OCI-LY7 (cell line): ENCODE measurements at regions not wholly inside any gene's neighbourhood (a gene's known extent, or its start where the extent isn't known, plus 50 kb on each side); places are given as distances from the start of the nearest gene placed in this dataset.

Source experiments
- EZH2phosphoT487 ChIP-seq: fragments of 200-600 bp; sonication (generic); IDR thresholded peaks from 2 replicates; pipeline ENCODE4 v1.6.1; 2018; ENCODE audit warnings: low read depth, borderline replicate concordance, mild to moderate bottlenecking, mixed run types, antibody characterized with exemption, low read length, moderate library complexity, mixed read lengths
- TF ChIP-seq, protein P1 (sequence below): fragments of 200-600 bp; sonication (generic); conservative IDR thresholded peaks from 2 replicates; pipeline ENCODE4 v1.5.1; 2014; ENCODE audit warnings: mild to moderate bottlenecking, antibody characterized with exemption, low read length, moderate library complexity, mixed read lengths

DNA sequence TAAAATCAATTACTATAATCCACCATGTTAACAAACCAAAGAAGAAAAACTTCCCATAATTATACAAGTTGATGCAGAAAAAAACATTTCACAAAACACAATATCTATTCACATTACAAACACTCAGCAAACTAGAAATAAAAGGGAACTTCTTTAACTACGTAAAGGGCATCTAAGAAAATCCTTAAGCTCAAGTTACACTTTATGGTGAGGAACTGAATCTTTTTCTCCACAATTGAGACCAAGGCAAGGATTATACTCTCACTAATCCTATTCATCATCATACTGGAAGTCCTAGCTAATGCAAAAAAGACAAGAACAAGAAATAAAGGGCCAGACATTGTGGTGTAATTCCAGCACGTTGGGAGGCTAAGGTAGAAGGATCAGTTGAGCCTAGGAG is 159.9 kb downstream of the ZNF365 start:
- TF ChIP-seq, protein P1, sequence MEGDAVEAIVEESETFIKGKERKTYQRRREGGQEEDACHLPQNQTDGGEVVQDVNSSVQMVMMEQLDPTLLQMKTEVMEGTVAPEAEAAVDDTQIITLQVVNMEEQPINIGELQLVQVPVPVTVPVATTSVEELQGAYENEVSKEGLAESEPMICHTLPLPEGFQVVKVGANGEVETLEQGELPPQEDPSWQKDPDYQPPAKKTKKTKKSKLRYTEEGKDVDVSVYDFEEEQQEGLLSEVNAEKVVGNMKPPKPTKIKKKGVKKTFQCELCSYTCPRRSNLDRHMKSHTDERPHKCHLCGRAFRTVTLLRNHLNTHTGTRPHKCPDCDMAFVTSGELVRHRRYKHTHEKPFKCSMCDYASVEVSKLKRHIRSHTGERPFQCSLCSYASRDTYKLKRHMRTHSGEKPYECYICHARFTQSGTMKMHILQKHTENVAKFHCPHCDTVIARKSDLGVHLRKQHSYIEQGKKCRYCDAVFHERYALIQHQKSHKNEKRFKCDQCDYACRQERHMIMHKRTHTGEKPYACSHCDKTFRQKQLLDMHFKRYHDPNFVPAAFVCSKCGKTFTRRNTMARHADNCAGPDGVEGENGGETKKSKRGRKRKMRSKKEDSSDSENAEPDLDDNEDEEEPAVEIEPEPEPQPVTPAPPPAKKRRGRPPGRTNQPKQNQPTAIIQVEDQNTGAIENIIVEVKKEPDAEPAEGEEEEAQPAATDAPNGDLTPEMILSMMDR: no peak
- TF ChIP-seq EZH2phosphoT487: no peak
